SJCRH30 (cell line): ENCODE measurements at regions not wholly inside any gene's neighbourhood (a gene's known extent, or its start where the extent isn't known, plus 50 kb on each side); places are given as distances from the start of the nearest gene placed in this dataset.
A peak's percentile ranks its signal among the peaks of the same experiment; 100 is the strongest.
"Not testable (repeated sequence)": the region's sequence is repeated elsewhere in the genome, so short reads cannot be mapped to it uniquely, and the experiment has no call there.

Source experiments
- DNase-seq, 2 experiments: peaks; one replicate each; pipeline ENCODE4 v3.0.0-alpha.2; 2015 to 2020
- H3K27ac ChIP-seq: fragments of 250-450 bp; sonication (Bioruptor Pico); 2 replicates; pipeline ENCODE4 v1.5.1; 2020; ENCODE audit warnings: mild to moderate bottlenecking, moderate library complexity
- H3K27me3 ChIP-seq: fragments of 250-450 bp; sonication (Bioruptor Pico); 2 replicates; pipeline ENCODE4 v1.5.1; 2020; ENCODE audit warnings: mild to moderate bottlenecking, moderate library complexity
- H3K36me3 ChIP-seq: fragments of 250-450 bp; sonication (Bioruptor Pico); 2 replicates; pipeline ENCODE4 v1.5.1; 2020; ENCODE audit warnings: mild to moderate bottlenecking, moderate library complexity
- H3K4me1 ChIP-seq: fragments of 250-450 bp; sonication (Bioruptor Pico); 2 replicates; pipeline ENCODE4 v1.5.1; 2020; ENCODE audit warnings: mild to moderate bottlenecking, moderate library complexity
- H3K4me3 ChIP-seq: fragments of 250-450 bp; sonication (Bioruptor Pico); 2 replicates; pipeline ENCODE4 v1.5.1; 2020; ENCODE audit warnings: mild to moderate bottlenecking, moderate library complexity
- H3K9me3 ChIP-seq: fragments of 250-450 bp; sonication (Bioruptor Pico); replicated peaks from 2 replicates; pipeline ENCODE4 v1.5.1; 2020; ENCODE audit warnings: mild to moderate bottlenecking, moderate library complexity

- Histone ChIP-seq H3K9me3 (no peaks in the 10 kb centered on the region), H3K36me3 (no peaks in the 10 kb centered on the region), H3K27ac (no peak overlapping the region), H3K4me3 (no peak overlapping the region), H3K27me3 (no peaks in the 10 kb centered on the region), H3K4me1 (no peaks in the 10 kb centered on the region)
- no peak for DNase-seq
These were observed 870.2 kb upstream of the C9orf72 start for GRCh38 chr9:28443461-28443860.

GRCh38 chr9:28444637-28445036, 871.4 kb upstream of the C9orf72 start:
- Histone ChIP-seq H3K27me3 (no peaks in the 10 kb centered on the region), H3K27ac (no peak overlapping the region), H3K4me1 (no peaks in the 10 kb centered on the region), H3K4me3 (no peak overlapping the region), H3K36me3 (no peaks in the 10 kb centered on the region), H3K9me3 (no peaks in the 10 kb centered on the region)
- DNase-seq, result no peak

DNA sequence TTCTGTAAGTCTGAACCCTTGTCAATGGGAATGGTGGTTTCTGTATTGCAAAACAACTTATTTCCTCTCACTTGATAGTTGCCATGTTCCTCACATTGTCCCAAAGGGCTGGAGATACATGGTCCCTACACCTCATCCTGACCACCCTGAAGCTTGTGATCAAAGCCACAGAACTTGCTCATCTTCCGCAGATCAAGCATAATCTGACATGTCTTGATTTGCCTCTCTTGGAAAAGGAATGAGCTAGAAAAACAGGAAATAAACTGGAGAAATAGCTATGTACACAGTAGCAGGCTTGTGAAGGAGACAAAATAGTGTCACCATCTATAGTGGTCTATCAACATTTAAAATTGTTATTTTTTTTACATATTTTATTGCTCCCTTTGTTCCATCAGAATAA, 871.9 kb upstream of the C9orf72 start:
- Histone ChIP-seq H3K36me3 (no peaks in the 10 kb centered on the region), H3K9me3 (no peaks in the 10 kb centered on the region), H3K27me3 (no peaks in the 10 kb centered on the region), H3K27ac (no peak overlapping the region), H3K4me3 (no peak overlapping the region), H3K4me1 (no peaks in the 10 kb centered on the region)
- no peak for DNase-seq

GRCh38 chr9:28453918-28454317, 880.6 kb upstream of the C9orf72 start:
- Histone ChIP-seq H3K9me3 (no peaks in the 10 kb centered on the region), H3K36me3 (no peaks in the 10 kb centered on the region)
- DNase-seq, result no peak

GRCh38 chr9:28456861-28457260, 883.6 kb upstream of the C9orf72 start:
- no peaks in the 10 kb centered on the region for H3K27me3 ChIP-seq
- H3K4me3 ChIP-seq, result no peak overlapping the region
- no peaks in the 10 kb centered on the region for H3K36me3 ChIP-seq
- no peaks in the 10 kb centered on the region for H3K9me3 ChIP-seq
- H3K4me1 ChIP-seq, result no peaks in the 10 kb centered on the region
- H3K27ac ChIP-seq, result no peak overlapping the region
- DNase-seq, result no peak

More at GRCh38 chr9:28453918-28454317, 880.6 kb upstream of the C9orf72 start:
- H3K27ac ChIP-seq, result no peak overlapping the region
- no peaks in the 10 kb centered on the region for H3K27me3 ChIP-seq
- H3K4me1 ChIP-seq, result no peaks in the 10 kb centered on the region
- H3K4me3 ChIP-seq, result no peak overlapping the region

- Histone ChIP-seq H3K27me3 (no peaks in the 10 kb centered on the region), H3K4me3 (no peak overlapping the region), H3K9me3 (no peaks in the 10 kb centered on the region), H3K4me1 (no peaks in the 10 kb centered on the region), H3K27ac (no peak overlapping the region), H3K36me3 (no peaks in the 10 kb centered on the region)
- DNase-seq, result no peak
These were observed 891.4 kb upstream of the C9orf72 start for GRCh38 chr9:28464481-28465216.

- no peaks in the 10 kb centered on the region for H3K9me3 ChIP-seq
- no peaks in the 10 kb centered on the region for H3K27me3 ChIP-seq
- DNase-seq, result peak in 1 of 2 experiments; percentile 1
- H3K36me3 ChIP-seq, result no peaks in the 10 kb centered on the region
- H3K4me3 ChIP-seq, result no peak overlapping the region
- H3K4me1 ChIP-seq, result no peaks in the 10 kb centered on the region
- H3K27ac ChIP-seq, result no peak overlapping the region
These were observed 898.0 kb upstream of the C9orf72 start for GRCh38 chr9:28471261-28471660.

GRCh38 chr9:28487561-28487960, 914.3 kb upstream of the C9orf72 start:
- Histone ChIP-seq H3K4me1 (no peaks in the 10 kb centered on the region), H3K36me3 (no peaks in the 10 kb centered on the region), H3K27me3 (no peaks in the 10 kb centered on the region), H3K9me3 (no peaks in the 10 kb centered on the region), H3K4me3 (no peak overlapping the region), H3K27ac (no peak overlapping the region)
- no peak for DNase-seq

DNA sequence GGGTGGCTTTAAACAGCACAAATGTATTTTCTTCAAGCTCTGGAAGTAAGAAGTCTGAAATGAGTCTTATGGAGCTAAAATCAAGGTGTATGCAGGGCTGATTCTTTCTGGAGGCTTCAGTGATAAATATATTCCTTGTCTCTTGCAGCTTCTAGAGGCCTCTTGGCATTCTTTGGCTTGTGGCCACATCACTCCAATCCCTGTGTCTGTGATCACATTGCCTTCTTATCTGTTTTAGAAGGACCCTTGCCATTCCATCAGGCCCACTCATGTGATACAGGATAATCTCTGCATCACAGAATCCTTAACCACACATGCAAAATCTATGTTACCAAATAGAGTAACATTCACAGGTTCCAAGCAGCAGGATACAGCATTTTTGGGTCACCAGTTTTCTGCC, 917.8 kb upstream of the C9orf72 start:
- Histone ChIP-seq H3K36me3 (no peaks in the 10 kb centered on the region), H3K27ac (no peak overlapping the region), H3K9me3 (no peaks in the 10 kb centered on the region)

DNA sequence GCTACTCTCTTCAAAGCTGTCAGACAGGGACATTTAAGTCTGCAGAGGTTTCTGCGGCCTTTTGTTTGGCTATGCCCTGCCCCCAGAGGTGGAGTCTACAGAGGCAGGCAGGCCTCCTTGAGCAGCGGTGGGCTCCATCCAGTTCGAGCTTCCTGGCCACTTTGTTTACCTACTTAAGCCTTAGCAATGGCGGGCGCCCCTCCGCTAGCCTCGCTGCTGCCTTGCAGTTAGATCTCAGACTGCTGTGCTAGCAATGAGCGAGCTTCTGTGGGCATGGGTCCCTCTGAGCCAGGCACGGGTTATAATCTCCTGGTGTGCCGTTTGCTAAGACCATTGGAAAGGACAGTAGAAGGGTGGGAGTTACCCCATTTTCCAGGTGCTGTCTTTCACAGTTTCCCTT, 924.9 kb upstream of the C9orf72 start:
- not testable (repeated sequence) for H3K27ac ChIP-seq, H3K9me3 ChIP-seq, H3K4me3 ChIP-seq, DNase-seq, H3K36me3 ChIP-seq, H3K4me1 ChIP-seq, H3K27me3 ChIP-seq

More for the DNA sequence above, 917.8 kb upstream of the C9orf72 start:
- Histone ChIP-seq H3K27me3 (no peaks in the 10 kb centered on the region), H3K4me1 (no peaks in the 10 kb centered on the region), H3K4me3 (no peak overlapping the region)
- DNase-seq, result no peak

DNA sequence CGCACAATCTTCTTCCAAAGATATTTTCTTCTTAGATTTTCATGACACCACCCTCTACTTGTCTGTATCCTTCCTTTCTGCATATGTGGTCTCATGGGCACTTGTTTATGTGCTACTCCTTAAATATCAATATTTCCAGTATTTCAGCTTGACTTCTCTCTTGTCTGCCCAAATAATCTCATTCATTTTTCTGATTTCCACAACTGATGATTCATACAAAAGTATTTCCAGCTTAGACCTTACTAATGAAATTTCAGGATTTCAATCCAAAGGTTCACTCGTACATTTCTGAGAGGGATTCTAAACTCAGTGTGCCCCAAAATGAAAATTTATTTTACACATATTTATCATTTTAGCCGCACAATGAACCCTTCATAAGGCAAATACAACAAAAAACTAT, 928.9 kb upstream of the C9orf72 start:
- Histone ChIP-seq H3K27ac (no peak overlapping the region), H3K4me1 (no peaks in the 10 kb centered on the region), H3K27me3 (no peaks in the 10 kb centered on the region), H3K9me3 (no peaks in the 10 kb centered on the region), H3K36me3 (no peaks in the 10 kb centered on the region), H3K4me3 (no peak overlapping the region)
- no peak for DNase-seq

GRCh38 chr9:28502741-28503140, 929.5 kb upstream of the C9orf72 start:
- DNase-seq, result no peak
- Histone ChIP-seq H3K4me3 (no peak overlapping the region), H3K9me3 (no peaks in the 10 kb centered on the region), H3K4me1 (no peaks in the 10 kb centered on the region), H3K27ac (no peak overlapping the region), H3K27me3 (no peaks in the 10 kb centered on the region), H3K36me3 (no peaks in the 10 kb centered on the region)

DNA sequence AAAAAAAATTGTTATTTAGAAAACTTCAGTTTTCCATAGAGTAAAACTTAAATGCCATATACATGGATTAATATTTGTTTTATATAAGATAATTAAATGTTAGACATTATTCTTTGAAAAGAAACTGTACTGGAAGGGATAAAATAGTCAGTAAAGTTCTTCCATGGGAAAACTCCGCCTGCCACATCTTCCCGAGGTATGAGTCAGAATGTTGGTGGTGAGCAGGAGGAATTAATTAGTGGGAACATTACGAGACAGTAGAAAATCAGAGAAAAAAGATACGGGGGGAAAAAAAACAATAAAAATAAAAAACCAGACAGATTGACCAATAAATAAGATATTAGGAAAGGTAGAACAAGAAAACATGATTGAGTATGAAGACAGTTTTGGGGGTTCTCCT, 930.3 kb upstream of the C9orf72 start:
- DNase-seq, result no peak
- Histone ChIP-seq H3K4me1 (no peaks in the 10 kb centered on the region), H3K4me3 (no peak overlapping the region), H3K27ac (no peak overlapping the region), H3K36me3 (no peaks in the 10 kb centered on the region), H3K27me3 (no peaks in the 10 kb centered on the region), H3K9me3 (no peaks in the 10 kb centered on the region)

DNA sequence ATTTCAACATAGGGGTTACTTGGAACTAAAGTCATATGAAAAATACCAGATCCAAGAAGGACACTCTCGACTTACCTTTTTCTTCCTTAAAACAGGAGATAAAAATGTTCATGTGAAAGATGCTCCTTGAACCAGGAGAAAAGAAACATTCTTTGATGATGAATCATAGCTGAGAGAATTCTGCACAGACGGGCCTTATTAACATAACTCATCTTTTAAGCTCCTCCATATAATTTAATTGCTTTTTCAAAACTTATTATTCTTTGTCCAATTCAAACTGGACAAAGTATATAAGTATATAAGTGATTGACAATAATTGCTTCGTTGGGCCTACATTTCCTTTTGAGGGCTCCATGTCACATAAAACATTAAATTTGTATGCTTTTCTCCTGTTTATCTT, 945.2 kb upstream of the C9orf72 start:
- H3K36me3 ChIP-seq, result no peaks in the 10 kb centered on the region
- no peaks in the 10 kb centered on the region for H3K4me1 ChIP-seq
- no peak overlapping the region for H3K27ac ChIP-seq
- no peaks in the 10 kb centered on the region for H3K9me3 ChIP-seq
- DNase-seq, result no peak
- H3K27me3 ChIP-seq, result no peaks in the 10 kb centered on the region
- H3K4me3 ChIP-seq, result no peak overlapping the region

- H3K4me1 ChIP-seq, H3K36me3 ChIP-seq, H3K9me3 ChIP-seq, H3K27me3 ChIP-seq, H3K4me3 ChIP-seq, H3K27ac ChIP-seq, DNase-seq: not testable (repeated sequence)
These were observed 951.0 kb upstream of the C9orf72 start for GRCh38 chr9:28524309-28524708.

- H3K4me3 ChIP-seq, result no peak overlapping the region
- no peaks in the 10 kb centered on the region for H3K4me1 ChIP-seq
- no peak overlapping the region for H3K27ac ChIP-seq
- DNase-seq, result no peak
- no peaks in the 10 kb centered on the region for H3K9me3 ChIP-seq
- no peaks in the 10 kb centered on the region for H3K36me3 ChIP-seq
- H3K27me3 ChIP-seq, result no peaks in the 10 kb centered on the region
These were observed 954.8 kb upstream of the C9orf72 start for GRCh38 chr9:28528049-28528448.
